CD4-positive, alpha-beta T cell treated with Interferon gamma for 1 hour (primary cell): ENCODE measurements at regions not wholly inside any gene's neighbourhood (a gene's known extent, or its start where the extent isn't known, plus 50 kb on each side); places are given as distances from the start of the nearest gene placed in this dataset.
"Not testable (repeated sequence)": the region's sequence is repeated elsewhere in the genome, so short reads cannot be mapped to it uniquely, and the experiment has no call there.

Experiments
- DNase-seq: peaks from one replicate; pipeline ENCODE4 v3.0.0-alpha.2; 2020

DNA sequence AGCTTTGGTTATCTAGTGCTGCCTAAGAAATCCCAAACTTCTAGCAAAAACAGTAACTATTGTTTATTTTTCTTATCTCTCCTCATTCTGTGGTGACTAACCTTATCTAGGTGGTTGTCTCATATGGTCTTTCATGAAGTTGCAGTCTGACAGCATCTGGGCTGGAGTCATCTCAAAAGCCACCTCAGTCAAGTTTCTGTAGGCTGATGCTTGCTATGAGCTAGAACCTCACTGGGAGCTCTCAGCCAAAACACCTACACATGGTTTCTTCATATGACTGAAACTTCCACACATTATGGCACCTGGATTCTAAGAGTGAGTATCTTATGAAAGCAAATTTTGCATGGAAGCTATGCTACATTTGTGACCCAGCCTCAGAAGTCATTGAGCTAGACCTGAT lies 596.4 kb upstream of the VRK2 start:
- no peak for DNase-seq

DNA sequence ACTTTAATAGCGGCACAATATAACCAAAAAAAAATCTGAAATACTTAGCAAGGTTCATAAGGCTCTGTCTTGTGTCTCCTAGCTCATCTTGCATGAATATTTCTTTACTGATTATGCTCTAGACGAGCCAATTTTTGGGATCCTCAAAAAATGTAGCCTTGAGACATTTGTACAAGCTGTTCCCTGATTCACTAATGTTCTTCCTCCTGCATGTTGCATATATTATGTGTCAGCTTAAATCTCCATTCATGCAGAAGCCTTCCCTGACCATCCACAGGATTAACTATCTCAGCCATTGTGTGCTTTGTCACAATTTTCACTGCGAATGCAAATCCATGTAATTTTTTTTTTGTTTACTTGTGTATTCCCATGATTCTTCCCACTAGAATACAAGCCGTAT lies 594.0 kb upstream of the VRK2 start:
- no peak for DNase-seq

DNA sequence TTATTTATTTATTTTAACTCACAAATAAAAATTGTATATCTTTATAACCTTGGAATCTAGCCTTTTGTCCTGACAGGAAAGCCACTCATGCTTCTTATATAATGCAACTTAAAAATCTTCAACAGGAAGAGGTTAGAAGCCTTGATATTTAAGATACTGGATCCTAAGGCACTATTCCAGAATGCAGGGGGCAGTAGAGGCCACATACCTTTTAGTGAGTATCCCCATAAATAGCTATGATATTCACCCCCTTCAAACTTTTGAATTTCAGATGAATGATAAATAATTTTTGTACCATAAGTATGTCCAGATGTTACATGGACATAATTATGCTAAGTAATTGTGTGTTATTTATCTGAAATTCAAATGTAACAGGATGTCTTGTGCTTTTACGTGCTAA lies 592.7 kb upstream of the VRK2 start:
- DNase-seq = no peak

- DNase-seq = no peak
Measured at GRCh38 chr2:57460396-57461276, 586.0 kb upstream of the VRK2 start.

GRCh38 chr2:57461624-57462023 lies 585.0 kb upstream of the VRK2 start:
- no peak for DNase-seq

DNA sequence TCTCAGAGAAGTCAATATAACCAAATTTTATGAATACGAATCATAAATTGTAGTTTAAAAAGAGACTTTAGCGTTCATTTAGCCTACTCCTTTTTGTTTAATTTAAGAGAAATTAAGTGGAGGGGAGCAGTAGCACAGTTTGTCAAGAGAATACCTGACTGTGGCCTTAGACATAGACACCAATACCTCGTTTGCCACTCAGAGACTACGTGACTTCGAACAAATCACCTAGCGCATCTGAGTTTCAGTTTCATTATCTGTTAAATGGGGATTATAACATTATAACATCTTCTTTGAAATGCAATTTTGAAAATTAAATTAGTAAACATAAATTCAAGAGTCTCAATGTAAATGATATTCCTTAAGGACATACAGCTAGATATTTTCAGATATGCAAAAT lies 581.5 kb upstream of the VRK2 start:
- no peak for DNase-seq

DNA sequence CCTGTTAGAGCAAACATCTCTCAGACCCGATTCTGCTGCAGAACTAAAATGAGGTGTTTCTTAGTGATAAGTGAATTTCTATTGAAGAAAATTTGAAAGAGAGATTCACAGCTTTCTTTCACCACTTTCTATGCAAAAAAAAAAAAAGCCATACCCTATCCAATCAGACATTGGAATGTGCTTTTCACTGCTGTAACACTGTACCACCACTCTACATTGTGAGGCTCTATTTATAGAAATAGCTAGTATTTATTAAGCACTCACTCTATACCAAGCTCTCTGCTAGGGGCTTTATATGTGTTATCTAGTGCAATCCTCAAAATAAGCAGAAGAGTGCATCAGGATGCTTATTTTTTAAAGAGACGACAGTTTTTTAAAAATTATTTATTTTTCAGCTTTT lies 580.6 kb upstream of the VRK2 start:
- DNase-seq = no peak

- DNase-seq = no peak
Measured at GRCh38 chr2:57475391-57475790, 571.2 kb upstream of the VRK2 start.

DNA sequence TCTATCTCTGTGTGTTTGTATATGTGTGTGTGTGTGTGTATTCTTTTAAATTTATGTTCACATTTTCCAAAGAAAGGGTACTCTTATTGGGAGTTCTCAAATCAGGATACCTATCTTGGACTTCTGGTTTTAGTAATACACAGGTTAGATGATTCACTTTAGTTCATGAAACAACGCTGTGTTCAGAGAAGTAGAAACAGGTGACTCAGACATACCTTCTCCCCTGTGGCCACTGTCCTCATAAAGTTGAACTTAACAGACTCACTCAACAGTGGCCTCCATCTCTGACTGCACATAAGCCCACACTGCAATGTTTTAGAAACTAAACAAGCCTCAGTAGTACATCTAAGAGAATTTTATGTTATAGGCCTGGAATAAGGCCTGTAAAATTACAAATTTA lies 566.6 kb upstream of the VRK2 start:
- DNase-seq = no peak

DNA sequence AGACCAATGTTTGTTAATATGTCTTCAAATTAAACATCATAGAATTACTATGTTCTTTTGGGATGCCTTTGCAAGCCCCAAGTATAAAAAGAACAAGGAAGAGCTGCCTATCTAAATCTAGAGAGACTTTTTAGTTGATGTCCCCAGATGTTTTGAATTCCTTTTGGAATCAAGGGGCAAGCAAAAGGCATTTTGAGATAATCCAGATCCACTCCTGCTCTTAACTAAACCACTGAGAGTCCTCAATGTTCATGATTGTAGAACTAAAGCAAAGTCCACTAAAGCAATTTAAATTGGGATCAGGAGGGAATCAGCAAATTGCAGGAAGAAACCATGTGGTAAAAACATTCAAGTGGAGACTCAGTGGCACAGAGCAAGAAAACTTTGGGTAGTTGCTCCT lies 558.5 kb upstream of the VRK2 start:
- no peak for DNase-seq

- no peak for DNase-seq
Measured at GRCh38 chr2:57490741-57491140, 555.9 kb upstream of the VRK2 start.

DNA sequence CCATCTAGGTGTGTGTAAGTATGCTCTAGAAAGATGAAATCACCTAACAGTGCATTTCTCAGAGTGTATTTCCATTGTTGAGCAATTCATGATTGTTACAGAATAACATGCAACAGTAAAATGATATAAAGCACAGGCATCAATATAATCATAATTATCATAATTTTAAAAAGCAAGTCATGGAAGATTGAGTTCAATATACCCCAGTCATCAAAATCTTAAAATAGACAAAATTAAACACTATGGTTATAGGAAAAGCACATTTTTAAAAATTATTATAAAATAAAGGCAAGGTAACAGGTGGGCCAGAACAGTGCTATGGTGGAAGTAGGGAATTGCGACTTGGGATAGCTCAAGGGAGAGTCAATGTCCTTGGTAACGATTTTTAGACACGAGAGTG lies 555.4 kb upstream of the VRK2 start:
- DNase-seq = no peak

- DNase-seq = not testable (repeated sequence)
Measured at GRCh38 chr2:57493966-57494365, 552.6 kb upstream of the VRK2 start.

DNA sequence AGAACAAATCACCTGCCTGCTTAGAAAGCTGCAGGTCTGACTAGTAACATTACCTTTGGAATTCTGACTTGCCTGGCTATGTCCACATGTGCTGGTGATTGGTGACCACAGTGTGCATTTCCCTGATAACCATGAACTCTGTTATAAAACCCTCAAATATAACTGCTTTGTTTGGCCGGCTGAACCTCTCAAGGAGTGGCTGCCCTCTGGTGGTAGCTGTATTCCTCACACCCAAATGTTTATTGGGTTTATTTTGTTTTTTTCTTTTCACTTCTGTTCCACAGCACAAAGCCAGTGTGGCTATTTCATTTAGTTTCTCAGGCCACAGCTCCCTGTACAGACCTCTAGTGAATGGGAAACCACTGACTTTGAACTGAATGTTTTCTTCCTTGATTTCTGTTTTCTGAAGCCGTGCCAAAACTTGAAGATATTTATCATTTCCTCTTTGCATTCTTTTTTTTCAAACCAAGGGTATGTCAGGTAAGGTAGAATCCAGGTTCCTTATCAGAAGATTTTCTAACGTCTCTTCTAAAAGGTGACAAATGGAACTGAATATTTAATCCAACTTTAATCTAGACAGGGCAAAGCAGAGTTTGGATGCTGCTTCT lies 549.0 kb upstream of the VRK2 start:
- peak; percentile 7 for DNase-seq

GRCh38 chr2:57504787-57505186 lies 541.8 kb upstream of the VRK2 start:
- no peak for DNase-seq

DNA sequence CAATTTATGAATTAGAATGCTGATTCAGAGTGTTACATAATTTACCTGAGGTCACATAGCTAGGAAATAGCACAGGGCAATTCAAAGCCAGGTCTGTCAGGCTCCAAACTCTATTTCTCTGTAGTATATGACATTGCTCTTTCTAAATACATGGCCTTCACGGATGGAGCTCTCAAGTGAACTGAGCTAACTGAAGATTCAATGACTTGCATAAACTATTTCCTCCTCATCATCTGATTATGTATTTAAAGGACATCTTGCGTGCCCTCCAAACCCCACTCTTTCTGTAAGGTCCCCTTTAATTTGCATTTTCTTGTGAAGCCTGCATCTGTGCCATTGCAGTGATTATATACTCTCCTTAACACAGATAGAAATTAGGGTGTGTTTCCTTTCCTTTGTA lies 537.4 kb upstream of the VRK2 start:
- DNase-seq = no peak

DNA sequence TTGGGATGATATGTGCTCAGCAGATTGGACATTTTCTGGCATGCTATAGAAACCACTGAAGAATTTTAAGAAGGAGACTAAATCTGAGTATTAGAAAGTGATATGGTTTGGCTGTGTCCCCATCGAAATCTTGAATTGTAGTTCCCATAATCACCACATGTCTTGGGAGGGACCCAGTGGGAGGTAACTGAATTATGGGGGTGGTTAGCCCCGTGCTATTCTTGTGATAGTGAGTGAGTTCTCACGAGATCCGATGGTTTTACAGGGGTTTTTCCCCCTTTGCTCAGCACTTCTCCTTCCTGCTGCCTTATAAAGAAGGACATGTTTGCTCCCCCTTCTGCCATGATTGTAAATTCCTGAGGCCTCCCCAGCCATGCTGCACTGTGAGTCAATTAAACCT lies 535.9 kb upstream of the VRK2 start:
- DNase-seq = no peak

DNA sequence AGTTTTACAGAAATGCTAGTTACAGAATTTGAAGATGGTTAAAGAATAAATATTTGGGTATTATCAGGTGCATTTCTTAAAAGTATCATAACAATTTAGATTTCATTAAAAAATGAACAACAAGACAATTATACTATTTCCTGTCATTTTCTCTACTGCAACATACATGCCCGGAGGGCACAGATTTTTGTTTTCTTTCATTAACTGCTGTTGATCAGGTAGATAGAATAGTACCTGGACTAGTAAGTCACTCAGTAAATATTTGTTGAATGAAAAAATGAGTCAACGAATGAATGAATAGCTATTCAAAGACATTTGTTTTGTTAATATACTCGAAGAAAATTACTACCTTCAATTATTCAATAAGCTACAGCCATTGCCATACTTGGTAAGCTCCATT lies 531.2 kb upstream of the VRK2 start:
- no peak for DNase-seq

- DNase-seq = no peak
Measured at GRCh38 chr2:57516698-57517340, 529.8 kb upstream of the VRK2 start.

- DNase-seq = no peak
Measured at GRCh38 chr2:57523304-57523703, 523.3 kb upstream of the VRK2 start.

DNA sequence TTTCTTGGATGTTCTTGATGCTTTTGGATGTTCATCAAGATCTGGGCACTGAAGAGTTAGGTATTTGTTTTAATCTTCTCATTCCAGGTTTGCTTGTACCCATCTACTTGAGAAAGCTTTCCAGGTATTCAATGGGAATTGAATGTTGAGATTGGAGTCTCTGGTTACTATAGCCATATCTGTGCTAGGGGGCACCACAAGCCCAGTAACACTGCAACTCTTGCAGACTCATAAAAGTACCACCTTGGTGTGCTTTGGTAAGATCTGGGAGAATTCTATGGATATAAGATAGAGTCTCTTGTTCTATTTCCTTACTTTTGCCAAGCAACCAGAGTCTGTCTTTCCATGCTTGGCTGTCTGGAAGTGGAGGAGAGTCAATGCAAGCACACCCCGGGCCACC lies 518.9 kb upstream of the VRK2 start:
- DNase-seq = no peak

DNA sequence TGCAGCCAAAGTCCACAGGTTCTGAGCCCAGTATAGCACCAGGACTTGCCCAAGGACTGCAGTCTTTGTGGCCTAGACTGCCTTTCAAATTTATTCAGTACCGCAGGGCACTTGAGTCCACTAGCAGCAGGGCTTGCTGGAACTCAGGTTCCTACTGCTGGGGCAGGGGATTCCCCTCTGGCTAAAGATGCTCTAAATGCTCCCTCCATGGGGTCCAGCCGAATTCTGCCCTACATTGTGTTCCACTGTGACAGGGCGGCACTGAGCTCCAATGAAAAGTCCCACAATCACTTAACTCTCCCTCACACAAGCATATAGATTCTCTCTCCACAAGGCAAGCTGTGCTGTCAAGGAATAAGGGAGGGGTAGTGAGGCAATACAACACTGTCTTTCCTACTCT lies 518.1 kb upstream of the VRK2 start:
- no peak for DNase-seq

GRCh38 chr2:57534358-57534757 lies 512.2 kb upstream of the VRK2 start:
- DNase-seq = no peak

DNA sequence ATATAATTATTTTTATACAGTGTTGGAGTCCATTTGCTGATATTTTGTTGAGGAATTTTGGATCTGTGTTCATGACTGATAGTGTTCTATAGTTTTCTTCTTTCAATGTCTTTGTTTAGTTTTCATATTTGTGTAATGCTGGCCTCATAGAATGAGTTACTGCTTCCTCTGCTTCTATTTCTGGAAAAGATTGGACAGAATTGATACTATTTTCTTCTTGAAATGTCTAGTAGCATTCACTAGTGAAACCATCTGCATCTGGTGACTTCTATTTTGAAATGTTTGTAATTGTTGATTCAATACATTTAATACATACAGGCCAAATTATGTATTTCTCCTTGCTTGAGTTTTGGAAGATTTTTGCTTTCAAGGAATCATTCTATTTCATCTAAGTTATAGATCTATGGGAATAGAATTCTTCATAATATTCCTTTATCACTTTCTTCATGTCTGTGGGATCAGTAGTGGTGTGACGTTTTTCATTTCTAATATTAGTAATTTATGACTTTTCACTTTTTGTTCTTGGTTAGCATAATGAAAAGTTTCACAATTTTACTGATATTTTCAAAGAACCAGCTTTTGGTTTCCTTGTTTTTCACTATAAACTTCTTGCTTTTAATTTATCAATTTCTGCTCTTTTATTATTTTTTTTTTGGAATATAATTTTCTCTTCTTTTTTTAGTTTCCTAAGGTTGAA lies 509.9 kb upstream of the VRK2 start:
- DNase-seq = no peak
